HG02885 (cell line): ENCODE measurements at regions not wholly inside any gene's neighbourhood (a gene's known extent, or its start where the extent isn't known, plus 50 kb on each side); places are given as distances from the start of the nearest gene placed in this dataset.
"Not testable (repeated sequence)": the region's sequence is repeated elsewhere in the genome, so short reads cannot be mapped to it uniquely, and the experiment has no call there.

Source experiments
- ATAC-seq: cut with Tn5 transposase; IDR thresholded peaks from one replicate; pipeline ENCODE4 v1.9.1; 2021; ENCODE audit warnings: mild to moderate bottlenecking; ENCODE audit not compliant: unreplicated experiment, poor library complexity

DNA sequence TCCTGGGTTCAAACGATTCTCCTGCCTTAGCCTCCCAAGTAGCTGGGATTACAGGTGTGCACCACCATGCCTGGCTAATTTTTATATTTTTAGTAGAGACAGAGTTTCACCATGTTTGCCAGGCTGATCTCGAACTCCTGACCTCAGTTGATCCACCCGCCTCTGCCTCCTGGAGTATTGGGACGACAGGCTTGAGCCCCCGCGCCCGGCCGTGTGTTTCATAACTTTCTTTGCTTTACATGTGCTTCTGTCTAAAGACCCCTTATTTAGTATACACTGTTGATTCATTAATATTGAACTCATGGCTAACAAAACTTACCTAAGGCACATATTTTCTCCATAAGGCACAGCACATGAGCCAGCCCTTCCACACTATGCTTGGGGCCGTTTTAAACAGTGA is 125.6 kb upstream of the ATP10A start:
- not testable (repeated sequence) for ATAC-seq

DNA sequence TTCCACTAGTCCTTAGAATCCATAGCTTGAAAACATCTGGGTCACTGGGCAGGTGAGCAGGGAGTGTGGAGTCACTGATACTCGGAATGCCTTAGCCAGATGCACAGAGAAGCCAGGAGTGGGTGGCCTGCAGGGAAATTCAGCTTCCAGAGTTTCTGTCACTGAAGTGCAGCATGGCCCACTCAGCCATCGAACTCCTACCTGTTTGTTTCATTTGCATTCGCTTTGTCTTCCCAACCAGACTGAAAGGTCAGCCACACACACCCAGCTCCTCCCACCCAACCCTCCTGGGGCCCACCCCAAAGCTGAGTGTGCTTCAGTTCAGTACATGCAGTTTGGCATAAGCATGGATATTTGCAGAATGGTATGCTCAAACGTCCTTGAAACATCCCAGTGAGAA is 124.5 kb upstream of the ATP10A start:
- ATAC-seq: no peak

DNA sequence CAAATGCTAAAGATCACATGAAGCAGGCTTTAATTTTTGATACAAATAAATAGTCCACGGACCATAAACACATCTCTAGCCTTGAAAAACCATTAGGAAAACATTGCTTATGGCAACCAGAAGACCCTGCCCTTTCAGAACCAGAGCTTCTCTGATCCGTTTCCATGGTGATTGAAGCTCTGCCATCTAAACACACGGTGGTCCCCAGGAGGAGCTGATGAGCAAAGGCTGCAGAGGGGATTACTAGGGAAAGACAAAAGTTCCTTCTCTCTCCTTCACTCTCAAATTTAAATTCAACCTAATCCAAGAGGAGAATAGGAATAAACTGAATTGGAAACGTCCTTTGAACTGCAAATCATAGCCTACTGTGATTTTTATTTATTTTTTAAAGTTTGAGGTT is 122.0 kb upstream of the ATP10A start:
- ATAC-seq: no peak

DNA sequence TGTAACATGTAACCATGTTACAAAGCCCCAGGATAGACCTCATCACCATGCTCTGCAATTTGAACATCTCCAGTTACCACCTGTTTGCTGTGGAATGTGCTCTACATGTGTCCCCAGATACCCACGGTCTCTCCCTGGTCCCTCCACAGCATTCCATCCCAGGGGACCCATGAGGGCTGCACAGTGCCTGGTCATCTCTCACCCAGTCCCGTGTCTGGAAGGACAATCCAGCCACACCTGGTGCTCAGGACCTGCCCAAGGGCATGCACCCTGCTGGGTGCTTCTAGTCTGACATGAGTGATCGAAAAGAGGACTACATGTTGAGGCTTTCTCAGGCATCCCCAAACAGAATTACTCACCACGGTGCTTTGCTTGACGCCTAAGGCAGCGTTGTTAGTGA is 119.6 kb upstream of the ATP10A start:
- no peak for ATAC-seq

DNA sequence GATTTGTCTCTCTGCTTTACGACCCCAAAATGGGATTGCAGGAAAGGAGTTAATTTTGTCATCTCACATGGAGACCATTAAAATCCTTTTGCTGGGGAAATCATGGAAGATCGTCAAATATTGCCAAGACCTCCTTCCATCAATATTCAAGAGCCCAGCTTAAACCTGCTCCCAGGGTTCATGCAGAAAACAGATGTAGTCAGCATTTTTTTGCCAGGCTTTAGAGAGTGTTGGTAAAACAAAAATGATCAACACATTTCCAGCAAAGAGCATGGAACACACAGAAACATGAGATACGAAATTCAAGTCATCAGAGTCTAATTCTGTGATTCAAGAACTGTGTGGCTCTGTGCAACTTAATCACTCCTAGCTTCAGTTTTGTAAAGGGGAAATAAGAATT is 118.0 kb upstream of the ATP10A start:
- ATAC-seq: no peak

DNA sequence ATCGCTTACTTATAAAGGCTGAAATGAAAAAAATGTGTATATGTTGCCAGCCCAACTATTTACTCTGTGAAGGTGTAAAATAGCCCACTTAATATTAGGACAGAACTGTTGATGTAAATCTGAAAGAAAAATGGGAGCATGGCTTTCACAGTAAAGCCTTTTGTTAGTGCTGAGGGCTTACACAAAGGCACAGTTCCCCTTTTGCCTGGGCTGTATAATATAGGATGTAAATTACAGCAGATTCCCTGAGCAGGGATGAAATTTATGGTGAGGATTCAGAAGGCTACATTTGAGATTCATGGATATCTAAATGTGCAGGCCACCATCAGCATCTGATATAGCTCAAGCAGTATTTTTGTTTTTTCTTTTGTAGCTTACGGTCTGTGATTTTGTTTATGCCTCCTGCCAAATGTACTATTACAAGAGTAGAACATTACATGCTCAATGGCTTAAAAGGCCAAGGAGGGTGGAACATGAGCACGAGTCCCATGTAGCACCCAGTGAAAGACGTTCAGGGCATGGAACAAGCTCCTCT is 109.1 kb upstream of the ATP10A start:
- ATAC-seq: no peak

DNA sequence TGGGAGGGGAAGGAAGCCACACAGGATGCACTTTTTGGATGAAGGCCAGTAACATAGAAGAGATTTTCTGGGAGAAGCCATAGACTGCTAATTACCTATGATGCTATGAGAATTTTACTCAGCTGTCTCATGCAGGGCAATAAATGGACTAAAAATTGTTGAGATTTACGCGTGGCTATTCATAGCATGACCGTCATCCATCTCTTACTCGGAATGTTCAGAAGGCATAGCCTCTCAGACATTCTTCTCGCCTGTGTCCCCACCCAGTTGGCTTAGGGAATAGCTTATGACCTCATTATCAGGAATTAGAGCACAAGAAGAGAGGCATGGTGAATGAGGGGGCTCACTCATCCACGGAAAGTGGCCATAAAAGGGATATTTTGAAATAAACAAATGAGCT is 107.9 kb upstream of the ATP10A start:
- ATAC-seq: no peak

DNA sequence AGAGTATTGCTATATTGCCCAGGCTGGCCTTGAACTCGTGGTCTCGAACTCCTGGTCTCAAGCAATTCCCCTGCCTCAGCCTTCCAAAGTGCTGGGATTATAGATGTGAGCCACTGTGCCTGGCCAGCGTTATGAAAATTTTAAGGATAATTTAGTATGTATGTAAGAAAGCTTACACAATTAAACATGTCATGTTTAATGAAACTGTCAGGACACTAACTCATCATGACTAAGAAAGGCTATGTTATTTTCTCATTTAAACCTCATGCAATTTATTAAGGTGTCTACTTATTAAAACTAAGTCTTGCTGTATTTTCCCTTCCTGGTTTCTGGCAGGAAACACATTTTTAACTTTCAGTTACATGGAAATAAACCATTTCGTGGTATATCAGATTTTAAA is 106.8 kb upstream of the ATP10A start:
- no peak for ATAC-seq

DNA sequence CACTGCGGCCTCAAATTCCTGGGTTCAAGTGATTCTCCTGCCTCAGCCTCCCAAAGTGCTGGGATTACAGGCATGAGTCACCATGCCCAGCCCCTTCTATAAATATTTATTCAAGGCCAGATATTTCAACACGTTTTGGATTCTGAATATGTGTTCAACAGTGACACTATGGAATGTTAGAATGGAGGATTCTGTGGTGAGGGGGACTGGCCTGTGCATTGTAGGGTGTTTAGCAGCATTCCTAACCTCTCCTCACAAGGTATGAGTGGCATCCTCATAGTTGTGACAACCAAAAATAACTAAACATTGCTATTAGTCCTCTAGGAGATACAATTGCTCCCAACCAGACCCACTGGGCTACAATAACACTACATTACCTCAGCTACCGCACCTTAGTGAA is 104.0 kb upstream of the ATP10A start:
- no peak for ATAC-seq

DNA sequence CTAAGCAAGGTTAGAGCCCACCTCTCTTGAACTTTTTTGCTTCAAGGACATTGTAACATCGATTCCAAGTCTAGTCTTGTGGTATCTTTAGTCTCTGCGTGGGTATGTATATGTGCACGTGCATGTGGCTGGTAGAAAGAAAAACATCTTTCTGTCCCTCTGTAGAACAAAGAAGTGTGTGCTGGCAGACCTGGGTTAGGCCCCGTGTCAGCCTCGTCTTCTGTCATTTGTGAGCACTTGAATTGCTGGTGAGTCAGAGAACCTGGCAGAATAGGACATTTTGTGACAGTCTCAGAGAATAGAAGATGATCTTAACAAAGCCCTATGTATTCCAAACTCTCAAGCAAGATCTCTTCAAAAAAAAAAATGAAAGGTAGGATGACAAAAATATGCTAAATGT is 102.2 kb upstream of the ATP10A start:
- no peak for ATAC-seq

DNA sequence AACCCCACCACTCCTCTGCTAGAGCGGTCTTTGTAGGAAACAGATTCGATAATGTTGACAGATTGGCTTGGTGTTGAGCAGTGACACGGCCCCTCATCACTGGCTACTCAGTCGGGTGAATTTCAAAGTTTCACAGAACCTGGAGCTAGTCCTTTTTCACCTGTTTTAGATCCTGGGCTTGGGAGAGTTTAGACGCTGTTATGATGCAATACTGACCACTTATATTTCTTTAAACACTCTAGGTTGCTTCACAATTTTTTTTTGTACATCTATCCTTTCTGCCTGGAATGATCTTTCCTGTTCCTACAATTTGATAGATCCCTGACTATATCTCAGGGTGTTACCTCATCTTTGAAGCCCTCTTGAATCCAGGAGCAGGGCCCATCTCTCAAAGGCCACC is 97.1 kb upstream of the ATP10A start:
- no peak for ATAC-seq

DNA sequence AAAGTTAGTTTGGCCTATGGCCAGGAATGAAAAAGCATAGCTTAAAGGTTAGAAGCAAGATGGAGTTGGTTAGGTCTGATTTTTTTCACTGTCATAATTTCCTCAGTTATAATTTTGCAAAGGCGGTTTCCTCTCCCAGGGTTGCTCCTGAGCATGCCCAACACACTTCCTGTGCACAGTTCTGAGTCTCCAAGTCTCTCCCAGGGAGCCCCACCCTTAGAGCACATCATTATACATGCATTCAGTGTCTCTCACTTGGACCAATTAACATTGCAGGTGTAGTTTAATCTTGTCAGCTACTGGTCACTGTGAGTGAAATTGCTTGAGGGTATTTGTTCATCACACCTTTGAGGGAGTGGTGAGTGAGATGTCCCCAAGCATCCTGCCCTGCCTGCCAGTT is 96.0 kb upstream of the ATP10A start:
- no peak for ATAC-seq

DNA sequence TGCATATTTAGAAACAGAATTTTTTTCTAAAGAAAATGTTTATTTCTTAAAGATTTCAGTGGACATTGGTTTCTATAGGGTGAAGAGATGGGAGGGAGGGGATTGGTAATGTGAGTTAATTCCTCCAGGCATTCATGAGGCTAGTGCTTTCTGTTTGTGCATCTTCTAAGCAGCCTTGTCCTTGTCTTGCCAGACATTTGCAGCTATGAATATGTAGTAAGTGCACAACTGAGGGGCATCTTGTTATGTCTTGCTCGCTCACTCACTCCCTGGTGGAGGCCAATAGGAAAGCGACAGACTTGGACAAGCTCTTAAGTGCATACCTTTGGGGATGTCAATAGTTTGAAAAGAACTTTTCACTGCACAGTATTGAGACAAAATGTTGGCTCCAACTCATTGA is 92.5 kb upstream of the ATP10A start:
- ATAC-seq: no peak

DNA sequence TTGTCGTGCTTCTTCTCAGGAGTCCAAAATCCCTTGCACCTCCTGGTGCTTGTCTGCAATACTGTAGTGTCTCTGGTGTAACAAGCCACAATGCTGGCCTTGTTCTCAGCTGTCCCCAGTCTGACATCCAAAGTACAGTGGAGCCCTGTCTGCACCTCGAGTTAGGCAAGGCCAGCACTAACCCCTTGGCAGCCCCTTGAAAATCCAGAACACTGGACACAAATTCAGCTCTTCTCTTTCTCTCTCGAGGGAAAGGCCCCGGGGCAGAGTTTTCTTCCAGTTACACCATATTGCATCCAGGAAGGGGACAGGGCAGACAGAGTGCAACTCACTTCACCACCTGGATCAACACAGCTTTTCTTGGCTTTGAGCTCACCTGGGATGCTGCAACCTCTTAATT is 91.3 kb upstream of the ATP10A start:
- ATAC-seq: no peak

DNA sequence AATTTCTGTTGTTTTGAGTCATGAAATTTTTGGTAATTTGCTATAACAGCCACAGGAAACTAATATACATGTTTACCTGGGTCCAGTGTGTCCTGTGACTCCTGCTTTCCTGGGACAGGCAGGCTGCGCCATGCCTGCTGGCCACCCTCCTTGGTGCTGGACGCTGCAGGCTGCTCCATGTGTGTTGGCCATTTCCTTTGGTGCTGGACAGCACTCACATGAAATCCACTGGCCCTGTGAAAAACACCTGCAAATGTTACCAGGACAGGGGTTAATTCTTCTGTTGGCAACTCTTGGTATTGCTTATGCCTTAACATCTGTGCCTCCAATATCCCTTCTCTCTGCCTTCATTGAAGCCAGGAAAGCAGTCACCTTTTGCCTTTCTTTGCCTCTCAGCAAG is 86.9 kb upstream of the ATP10A start:
- ATAC-seq: no peak

DNA sequence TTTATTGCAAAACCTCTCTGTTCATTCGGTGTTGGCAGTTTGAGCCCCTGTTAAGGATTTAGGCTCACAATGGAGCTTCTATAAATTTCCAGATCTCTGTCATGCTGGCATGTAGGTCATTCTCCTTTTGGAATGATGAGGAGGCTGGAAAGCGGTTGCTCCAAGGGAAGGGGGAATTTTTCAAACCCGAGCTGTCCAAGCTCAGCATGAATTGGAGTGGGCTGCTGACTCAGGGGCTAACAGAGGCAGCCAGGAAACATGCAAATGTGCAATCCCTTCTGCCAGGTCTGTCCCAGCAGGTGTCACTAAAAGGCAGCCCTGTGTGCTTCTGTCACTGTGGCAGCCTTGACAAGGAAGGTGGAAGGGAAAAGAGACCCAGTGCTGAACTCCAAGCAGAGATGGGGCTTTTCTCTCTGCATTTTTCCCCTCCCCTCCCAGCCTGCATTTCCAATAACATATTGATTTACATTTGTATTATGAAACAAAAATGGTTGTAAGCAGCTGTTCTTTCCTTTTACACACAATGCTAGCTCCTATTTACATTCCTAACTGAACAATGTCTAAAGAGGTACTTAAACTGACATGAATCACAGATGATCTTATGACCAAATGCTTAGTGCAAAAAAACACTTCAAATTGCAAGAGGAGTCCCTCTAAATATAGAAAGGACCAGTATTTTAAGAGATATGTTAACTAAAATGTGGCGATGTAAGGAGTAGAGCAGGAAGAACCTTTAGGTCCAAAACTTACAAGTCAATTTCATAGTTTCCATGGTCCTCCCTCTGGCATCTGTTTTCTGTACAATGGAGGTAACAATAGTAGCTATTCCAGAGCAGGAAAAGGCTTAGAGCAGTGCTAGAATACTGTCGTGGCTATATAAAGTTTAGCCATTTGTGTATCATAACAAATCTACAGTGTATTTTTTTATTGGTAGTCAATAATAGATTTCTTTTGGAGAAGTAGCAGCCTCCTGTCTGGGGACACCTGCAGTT is 84.5 kb upstream of the ATP10A start:
- ATAC-seq: no peak

DNA sequence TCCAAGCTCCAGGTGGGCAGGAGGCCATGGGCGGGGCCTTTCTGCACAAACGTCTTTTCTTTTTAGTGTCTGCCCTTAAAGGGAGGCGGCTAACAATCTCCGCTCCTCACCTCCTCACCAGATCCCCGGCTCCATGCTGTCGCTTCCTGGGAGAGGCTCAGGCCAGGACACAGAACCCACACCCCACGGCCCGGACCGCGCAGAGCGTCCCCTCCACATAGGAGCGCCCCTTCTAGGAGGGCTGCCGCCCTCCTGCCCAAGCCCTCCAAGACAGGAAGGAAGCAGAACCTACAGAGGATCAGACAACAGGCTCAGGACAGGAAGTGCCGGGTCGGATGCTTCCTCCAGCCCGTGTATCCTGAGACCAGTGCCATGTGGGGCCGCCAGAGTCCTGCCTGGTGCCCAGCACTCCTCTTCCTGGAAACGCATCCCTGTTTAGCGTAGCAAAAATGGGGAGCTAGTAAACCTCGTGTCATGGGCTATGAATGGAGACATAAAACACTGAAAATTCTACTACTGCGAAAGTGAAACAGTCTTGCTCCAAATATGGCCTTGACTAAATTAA is 83.2 kb upstream of the ATP10A start:
- no peak for ATAC-seq

DNA sequence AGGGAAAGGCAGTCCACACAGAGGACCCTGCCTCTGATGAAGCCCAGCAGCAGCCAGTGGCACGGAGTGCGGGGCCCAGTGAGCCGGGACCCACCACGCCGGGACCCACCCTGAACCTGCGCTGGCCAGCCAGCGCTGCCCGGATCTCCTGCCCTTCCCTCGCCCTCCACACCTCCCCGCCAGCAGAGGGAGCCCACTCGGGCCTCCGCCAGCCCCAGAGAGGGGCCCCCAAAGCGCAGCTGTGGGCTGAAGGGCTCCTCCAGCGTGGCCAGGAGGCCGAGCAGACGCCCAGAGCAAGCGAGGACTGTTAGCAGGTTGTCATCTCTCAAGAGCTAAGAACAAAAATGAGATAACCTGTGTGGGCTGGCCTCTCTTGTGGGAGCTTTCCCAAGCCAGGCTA is 81.3 kb upstream of the ATP10A start:
- ATAC-seq: no peak

DNA sequence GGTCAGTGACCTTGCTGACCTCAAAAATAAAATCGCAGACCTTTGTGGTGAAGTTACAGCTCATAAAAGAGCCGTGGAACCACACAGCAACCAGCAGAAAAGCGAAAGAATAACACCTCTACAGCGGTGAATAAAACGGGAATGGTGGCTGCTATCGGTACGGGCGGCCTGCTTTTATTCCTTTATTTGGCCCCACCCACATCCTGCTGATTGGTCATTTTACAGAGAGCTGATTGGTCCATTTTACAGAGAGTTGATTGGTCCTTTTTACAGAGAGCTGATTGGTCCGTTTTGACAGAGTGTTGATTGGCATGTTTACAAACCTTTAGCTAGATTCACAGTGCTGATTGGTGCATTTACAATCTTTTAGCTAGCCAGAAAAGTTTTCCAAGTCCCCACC is 80.7 kb upstream of the ATP10A start:
- no peak for ATAC-seq

DNA sequence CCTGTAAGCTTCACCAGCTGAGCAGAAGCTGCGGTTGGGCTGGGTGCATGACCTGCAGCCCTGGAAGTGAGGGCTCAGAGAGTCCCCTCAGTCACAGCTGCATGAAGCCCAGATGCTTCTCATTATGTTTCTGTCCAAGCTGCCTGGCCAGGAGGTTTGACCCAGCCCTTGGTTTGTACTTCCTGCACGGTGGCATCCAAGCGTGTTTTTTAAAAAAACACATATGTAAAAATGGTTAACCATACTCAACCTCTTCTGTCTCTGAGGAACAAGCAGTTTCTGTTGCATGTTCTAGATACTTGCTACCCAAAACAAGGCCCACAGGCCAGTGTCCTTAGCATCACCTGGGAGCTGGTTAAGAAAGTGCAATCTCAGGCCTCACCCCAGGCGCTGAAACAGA is 76.0 kb upstream of the ATP10A start:
- peak; percentile 87 for ATAC-seq

DNA sequence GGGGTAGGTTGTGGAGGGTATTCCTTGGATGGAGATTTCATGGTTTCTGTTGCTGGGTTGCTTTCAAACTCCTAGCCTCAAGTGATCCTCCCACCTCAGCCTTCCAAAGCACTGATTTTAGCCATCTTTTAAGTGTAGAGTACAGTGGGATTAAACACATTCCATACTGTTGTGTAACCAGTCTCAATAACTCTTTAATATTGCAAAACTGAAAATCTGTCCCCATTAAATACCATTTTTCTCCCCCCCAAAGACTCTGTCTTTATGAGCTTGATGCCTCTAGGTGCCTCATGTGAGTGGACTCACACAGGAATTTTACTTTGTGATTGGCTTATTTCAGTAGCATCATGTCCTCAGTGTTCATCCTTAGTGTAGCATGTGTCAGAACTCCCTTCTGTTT is 74.7 kb upstream of the ATP10A start:
- no peak for ATAC-seq

DNA sequence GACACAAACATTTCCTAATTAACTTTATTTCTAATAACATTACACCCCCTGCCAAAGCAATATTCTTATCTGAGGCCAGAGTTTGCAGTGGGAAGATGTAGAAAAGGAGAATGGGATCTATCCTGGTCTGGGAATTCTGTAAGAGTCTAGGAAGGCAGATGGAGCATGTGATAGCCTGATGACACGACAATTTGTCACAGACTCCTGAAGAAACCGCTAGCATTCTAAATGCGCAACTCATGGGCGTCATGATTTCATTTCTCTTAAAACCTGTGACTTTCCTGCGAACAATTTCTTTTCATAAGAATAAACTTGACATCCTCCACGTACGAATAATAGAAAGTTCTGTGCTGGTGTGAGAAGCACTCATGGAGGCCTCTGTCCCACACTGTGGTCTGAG is 72.9 kb upstream of the ATP10A start:
- no peak for ATAC-seq
